UCSD-AML1 (cell line): ENCODE measurements at regions not wholly inside any gene's neighbourhood (a gene's known extent, or its start where the extent isn't known, plus 50 kb on each side); places are given as distances from the start of the nearest gene placed in this dataset.
"Not testable (repeated sequence)": the region's sequence is repeated elsewhere in the genome, so short reads cannot be mapped to it uniquely, and the experiment has no call there.

Experiments used
- DNase-seq: peaks from one replicate; lab custom pipeline; 2025; ENCODE audit not compliant: unreplicated experiment; lab: John Stamatoyannopoulos, UW

DNA sequence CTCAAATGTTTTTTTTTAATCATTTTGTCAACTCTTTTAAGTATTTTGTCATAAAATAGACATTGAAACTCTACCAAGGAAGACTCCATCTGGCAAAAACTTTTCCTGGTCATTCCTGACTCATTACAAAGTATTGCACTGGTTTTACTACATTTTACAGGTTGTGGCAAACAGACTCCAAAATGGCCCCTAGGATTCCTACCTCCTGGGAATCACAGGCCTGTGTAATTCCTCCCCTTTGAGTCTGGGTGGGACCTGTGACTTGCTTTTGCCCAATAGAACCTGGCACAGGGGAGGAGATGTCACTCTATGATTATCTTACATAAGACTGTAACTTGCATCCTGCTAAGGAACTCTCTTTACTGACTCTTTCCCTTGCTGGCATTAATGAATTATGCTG, 123.6 kb upstream of the KCNJ6 start:
- DNase-seq, result no peak

DNA sequence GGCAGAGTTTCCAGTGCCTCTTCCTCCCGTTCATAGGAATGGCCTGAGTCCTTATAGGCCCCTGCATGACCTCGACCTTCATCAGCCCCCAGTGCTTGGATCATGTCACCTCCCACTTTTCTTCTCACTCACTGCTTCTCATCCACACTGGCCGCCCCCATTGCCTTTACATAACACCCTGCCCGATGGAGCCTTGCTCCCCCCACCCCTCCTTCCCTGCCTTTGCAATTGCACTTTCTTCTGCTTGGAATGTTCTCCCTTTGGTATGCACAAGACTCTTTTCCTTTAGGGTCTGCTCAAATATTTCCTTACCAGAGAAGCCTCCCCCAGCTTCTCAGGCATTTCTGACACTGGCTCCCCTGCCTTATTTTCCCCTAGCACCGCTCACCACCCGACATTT, 125.2 kb upstream of the KCNJ6 start:
- no peak for DNase-seq

DNA sequence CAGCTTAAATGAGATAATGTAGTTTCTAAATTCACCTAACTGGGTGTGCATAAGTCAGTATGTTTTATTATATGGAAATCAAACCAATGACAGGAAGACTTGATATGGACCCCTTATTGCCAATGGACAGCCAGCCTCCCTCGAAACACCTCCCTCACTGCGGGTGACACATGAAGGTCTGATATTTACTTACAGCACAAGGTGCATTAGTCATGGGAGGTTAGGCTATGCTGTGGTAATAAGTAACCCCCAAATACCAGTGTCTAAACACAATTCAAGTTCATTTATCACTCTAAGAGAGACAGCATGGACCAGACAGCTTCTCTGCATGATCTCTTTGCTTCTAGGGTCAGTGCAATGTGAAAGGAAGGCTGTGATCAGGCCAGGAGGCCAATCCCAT, 126.0 kb upstream of the KCNJ6 start:
- no peak for DNase-seq

DNA sequence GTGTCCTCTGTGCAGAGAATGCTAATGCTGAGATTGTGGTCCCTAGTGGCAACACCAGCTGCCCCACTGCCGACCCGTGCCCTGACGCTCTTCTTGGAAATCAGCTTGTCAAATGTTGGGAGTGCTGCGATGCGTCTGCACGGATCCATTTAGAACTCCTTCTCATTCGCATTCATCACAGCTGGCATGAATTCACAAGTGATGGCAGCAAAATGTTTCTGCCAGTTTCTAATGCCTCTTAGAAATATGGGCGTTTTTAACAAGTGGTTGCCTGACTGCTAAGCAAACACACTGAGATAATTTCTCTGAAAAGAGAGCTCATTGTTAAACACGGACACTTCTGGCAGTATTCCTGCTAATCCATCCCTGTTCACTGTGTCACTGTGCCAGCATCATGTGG, 131.9 kb upstream of the KCNJ6 start:
- DNase-seq, result no peak

DNA sequence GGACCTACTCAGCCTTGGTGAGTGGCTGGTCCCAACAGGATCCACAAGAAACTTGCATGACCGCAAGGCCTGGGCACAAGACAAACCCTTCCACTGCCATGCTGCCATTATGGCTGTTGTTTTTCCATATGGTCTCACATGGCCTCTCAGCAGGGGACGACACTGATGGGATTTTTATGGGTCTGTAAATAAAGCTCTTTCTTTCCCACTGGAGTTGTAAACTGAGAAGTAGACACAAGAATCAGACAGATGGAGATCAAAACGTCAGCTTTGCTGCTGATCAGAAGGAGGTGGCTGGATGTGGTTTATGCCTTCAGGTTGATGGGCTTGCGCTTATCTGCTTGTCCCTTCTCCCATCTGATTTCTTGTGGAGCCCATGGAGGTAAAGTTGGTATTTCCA, 138.1 kb upstream of the KCNJ6 start:
- no peak for DNase-seq

DNA sequence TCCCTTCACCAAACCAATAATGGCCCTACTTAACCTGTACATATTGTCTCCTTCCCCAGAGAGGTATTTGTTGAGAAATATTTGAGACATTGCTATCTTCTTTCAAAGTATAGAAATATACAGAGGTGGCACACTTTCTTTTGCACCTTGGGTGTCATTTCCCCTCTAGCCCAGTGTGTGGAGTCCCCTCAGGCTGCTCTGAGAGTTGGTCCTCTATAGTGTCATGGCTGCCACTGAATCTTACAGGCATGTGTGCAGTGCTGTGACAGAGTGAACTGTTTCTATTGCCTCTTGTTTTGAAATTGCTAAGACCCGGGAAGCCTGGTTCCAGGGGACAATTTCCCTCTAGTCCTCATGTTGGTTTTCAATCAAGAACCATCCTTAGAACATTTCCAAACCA, 140.2 kb upstream of the KCNJ6 start:
- DNase-seq, result no peak

DNA sequence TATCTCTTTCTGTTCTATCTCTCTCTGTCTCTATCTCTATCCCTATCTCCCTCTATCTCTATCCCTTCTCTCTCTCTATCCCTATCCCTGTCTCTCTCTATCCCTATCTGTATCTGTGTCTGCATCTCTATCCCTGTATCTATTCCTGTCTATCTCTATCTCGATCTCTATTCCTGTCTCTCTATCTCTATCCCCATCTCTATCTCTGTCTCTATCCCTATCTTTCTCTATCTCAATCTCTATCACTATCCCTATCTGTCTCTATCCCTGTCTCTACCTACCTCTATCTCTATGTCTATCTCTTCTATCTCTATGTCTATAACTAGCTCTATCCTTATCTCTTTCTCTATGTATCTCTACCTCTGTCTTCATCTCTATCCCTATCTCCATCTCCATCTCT, 141.4 kb upstream of the KCNJ6 start:
- no peak for DNase-seq

DNA sequence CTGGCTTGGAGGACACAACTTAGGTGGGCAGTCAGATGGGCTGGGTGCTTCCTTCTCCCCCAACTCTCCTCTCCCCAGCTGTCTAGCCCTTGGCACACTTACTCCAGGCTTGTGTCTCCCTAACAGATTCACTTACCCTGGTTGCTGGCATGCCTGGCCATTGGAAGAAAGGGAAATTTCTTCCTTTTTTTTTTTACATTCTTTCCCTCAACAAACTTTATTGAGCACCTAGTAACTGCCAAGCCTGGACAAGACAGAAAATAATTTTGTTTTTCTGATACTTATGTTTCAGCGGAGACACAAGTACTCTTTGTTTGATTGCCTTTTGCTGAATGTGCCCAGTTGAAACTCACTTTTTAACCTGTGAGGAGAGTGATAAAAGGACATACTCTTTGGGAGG, 144.3 kb upstream of the KCNJ6 start:
- DNase-seq, result no peak

DNA sequence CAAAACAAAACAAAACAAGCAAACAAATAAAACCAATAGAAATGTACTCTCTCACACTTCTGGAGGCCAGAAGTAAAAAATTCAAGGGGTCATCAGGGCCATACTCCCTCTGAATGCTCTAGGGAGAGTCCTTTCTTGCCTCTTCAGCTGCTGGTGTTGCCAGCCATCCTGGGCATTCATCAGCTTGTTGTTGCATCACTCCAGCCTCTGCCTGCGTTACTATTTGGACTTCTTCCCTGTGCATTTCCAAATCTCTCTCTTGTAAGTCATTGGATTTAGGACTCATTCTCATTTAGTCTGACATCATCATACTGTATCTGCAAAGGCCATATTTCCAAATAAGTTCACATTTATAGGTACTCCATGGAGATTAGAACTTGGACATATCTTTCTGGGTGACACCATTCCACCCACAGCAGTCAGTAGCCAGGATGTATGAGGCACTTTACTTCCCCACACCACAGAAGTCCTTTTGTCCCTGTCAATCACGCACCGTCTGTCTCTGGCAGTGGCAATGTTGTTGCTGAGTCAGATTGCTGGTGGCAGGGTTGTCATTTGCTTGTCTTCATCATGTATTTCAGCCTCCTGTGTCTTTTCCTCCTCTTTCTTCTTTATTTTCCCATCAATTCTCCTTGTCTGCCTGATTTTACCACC, 151.0 kb upstream of the KCNJ6 start:
- no peak for DNase-seq

DNA sequence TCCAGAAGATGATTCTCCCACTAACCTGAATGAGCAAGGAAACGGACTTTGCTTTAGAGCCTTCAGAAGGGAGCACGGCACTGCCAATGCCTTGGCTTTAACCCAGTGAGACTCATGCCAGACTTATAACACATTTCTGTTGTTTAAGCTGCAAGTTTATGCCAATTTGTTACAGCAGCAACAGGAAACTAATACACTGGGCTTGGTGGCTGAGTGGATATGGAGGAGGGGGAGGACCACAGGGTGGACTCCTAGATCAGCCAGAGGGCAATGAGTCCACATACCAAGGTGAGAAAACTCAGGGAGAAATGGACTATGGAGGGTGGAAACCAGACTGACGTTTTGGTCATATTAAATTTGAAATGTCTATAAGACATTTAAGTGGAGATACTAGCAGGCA, 156.2 kb upstream of the KCNJ6 start:
- no peak for DNase-seq

DNA sequence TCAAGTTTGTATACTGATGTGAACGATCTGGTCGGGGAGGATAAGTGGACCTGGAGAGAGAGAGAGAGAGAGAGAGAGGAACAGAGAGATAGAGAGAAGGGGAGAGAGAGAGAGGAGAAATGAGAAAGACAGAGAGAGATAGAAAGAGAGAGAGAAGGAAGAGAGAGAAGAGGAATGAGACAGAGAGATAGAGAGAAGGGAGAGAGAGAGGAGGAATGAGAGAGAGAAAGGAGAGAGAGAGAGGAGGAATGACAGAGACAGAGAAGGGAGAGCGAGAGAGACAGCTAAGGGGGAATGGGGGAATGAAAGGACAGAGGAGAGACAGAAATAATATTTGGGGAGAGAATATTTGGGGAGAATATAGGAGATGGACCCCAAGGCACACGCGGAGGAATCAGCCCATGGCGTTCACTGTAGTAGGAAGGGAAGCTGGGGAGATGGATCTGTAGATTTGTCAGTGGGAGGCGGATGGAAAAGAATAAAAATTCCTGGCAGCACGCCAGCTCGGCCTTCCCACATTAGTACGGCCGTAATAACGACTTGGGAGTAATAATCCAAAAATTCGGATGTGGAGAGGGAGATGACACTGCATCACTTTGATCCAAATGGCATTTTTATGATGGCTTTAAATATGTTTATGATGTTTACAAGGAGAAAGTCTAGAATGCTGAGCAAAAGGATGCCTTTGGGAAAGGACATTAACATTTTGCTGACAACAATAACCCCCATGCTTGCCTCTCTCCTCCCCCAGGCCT, 159.8 kb upstream of the KCNJ6 start:
- no peak for DNase-seq

DNA sequence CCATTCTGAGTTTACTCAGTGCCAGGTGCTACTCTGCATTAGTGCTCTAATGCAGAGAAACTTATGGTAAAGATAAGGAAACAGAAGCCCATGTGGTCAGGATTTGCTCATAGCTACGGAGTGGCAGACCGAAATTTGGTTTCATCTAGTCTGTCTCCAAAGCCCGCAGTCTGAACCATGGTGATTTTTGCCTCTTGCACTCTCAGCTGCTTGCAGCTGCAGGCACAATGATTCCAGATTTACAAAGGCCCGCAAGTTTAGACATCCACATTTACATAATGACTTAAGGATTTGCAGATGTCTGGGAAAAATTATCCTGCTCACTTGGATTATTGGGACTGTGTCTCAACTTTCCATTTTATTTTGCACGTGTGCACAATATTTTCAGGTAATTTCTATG, 161.3 kb upstream of the KCNJ6 start:
- DNase-seq, result no peak

DNA sequence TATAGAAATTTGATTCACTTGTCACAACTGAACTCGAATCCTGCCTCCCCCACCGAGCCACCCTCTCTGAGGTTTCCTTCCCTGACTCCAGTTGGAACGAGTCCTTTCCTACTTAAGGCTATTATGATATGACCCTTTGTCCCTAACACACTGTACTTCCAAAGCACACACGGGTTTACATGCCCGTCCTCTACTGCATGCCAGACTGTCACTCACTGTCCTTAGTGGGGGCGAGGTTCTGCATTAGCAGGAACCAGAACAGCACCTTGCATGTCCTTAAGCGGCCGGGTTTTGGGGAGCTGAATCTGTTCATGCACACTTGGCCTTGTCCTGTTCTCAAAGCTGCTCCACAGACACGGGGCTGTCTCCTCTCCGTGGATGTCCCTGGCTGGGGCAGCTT, 164.6 kb upstream of the KCNJ6 start:
- no peak for DNase-seq

DNA sequence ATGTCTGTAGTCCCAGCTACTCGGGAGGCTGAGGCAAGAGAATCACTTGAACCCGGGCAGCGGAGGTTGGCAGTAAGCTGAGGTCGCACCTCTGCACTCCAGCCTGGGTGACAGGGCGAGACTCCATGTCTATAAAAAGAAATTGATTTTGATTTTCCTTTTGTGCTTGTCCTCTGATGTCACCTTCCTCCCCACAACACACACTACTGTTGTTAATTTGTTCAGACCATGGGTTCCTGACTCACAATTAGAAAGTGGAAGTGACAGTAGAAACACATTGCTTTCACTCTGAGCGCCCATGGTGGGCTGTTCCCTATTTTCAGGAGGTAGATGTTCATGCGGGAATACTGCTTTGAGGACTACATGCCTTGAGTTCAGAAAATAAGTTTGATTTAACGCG, 165.5 kb upstream of the KCNJ6 start:
- DNase-seq, result no peak

DNA sequence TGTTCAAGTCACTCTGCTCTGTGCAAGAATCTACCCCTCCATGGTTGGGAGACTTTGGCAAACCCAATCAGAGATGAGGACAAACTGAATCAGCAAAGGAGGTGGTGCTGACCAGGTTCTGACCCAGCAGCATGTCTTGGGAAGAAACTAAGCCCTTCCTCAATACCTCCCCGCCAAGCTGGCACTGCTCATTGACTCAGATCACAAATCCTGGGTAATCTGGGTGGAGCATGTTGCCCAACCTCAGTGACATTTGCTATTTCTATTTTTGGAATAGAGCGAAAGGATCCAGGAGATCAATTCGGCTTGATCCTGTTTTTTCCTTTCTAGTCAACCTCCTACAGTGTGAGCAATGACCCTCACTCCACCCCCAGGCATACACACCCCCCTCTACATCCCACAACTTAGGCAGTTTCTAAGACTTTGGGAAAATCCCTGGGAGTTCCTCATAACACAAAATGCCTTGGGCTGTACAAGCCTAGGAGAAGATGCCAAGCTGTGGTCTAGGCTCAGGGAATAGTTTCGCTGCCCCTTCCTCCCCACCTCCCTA, 166.8 kb upstream of the KCNJ6 start:
- no peak for DNase-seq

DNA sequence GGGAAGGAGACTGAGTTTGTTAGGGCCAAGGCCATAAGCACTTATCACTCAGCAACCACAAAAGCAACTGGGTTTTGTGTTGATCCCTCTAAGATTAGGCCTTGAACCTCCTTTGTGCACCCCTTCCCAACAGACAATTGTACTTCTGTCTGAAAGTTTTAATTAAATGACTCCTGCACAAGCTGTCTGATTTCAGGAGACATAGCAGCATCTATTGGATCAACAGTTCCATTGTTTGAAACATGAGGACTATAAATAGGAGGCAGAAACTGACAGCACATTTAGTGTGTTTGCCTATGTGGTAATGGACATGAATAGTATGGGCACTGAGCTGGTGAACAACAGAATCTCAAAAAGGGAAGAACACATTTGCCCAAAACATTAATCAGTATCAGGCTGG, 167.3 kb upstream of the KCNJ6 start:
- no peak for DNase-seq

DNA sequence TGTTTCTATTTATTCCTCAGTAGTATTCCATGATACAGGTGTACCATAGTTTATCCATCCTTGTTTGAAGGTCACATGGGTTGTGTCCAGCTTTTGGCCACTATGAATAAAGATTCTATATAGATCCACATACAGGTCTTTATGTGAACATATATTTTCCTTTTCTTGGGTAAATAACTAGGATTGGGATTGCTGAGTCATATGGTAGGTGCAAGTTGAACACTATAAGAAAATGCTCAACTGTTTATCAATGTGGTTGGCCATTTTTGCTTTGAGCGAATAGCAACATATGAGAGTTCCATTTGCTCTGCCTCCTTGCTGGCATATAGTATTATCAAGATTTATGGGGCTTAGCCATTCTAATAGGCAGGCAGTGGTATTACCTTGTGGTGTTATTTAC, 170.2 kb upstream of the KCNJ15 start:
- DNase-seq, result no peak

DNA sequence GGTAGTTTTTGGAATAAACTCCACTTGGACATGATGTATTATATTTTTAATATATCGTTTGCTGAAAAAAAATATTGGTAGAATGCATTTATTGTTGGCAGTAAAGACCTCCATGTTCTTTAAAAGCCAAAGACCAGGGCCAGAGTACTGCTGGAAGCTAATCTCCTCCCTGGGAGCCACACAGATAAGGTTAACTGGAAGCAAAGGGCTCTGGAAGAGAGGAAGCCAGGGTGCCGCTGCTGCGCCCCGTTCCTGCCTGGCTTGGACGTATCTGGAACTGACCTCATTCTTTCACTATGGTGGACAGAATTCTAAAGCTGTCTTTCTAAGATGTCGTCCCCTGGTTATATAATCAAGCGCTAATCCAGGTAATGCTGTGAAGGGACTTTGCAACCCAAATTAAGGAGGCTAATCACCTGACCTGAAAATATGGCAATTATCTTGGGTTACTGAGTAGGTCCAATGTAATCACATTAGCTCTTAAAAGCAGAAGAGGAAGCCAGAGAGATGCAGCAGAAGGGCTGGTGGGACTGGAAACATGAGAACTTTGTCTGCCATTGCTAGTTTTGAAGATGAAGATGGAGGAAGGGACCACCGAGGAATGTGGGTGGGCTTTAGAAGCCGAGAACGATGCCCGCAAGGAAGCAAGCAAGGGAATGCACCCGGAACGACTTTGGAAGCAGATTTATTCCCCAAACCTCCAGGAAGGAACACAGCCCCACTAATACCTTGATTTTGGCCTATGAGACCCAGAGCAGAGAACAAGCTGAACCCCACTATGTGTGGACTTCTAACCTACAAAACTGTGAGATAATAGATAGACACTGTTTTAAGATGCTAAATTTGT, 167.7 kb upstream of the KCNJ15 start:
- DNase-seq, result no peak

DNA sequence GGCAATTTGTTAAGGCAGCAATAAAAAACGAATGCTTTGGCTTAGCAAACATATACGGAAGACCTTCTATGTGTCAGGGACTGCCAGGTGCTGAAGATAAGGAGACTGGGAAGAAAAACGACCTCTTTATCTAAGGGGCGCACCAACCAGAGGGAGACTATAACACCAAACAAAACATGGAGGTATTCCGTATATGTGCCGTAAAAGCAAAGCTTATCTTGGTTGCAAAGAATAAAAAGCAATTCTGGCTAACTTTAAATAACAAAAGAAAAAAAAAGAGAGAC, 167.1 kb upstream of the KCNJ15 start:
- DNase-seq, result no peak

DNA sequence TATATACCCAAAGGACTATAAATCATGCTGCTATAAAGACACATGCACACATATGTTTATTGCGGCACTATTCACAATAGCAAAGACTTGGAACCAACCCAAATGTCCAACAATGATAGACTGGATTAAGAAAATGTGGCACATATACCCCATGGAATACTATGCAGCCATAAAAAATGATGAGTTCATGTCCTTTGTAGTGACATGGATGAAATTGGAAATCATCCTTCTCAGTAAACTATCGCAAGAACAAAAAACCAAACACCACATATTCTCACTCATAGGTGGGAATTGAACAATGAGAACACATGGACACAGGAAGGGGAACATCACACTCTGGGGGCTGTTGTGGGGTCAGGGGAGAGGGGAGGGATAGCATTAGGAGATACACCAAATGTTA, 165.7 kb upstream of the KCNJ15 start:
- not testable (repeated sequence) for DNase-seq

DNA sequence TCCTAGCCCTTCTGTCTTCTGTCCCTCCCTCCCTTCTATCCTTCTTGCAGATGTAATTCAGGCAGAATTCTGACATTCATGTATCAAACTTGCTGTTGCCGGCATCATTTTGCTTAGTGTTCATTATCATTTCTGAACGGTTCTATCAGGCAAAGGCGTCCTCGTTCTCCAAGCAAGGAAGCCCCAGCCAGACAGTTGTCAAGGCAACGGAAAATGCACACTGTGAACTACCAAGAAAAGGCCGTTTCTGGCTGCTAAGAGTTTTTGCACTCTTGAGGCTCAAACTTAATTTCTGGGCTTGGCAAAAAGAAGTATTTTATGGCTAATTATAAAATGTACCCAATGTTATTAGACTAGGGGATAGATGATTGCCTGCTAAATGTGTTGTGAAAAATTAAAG, 164.7 kb upstream of the KCNJ15 start:
- DNase-seq, result no peak

DNA sequence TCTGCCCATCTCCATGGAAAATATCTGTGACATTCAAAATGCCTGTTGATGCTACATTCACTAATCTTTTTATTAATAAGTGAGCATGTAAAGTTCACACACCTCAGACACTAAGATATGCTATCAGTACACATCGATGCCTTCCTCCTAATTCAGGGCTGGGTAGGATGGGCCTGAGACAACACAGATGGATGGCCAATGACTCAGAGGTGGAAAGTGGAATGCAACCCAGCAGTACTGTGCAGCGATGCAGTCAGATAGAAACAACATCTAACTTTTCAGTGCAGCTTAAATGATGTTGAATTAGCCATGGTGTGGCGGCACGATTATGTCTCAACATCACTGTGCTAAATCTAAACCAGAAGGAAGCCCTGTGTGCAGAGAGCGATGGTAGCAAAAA, 161.6 kb upstream of the KCNJ15 start:
- no peak for DNase-seq
